ENCODE measurements at regions not wholly inside any gene's neighbourhood (a gene's known extent, or its start where the extent isn't known, plus 50 kb on each side); places are given as distances from the start of the nearest gene placed in this dataset.

- no peak overlapping the region for H3K4me2 ChIP-seq (ENCODE audit: control insufficient read depth, insufficient read depth)
- no peaks in the 10 kb centered on the region for H3K79me2 ChIP-seq (ENCODE audit: control insufficient read depth, insufficient read depth, low read length)
- FAIRE-seq = no peak
- no peak overlapping the region for H3K27ac ChIP-seq (ENCODE audit: control insufficient read depth, insufficient read depth)
- H2AFZ ChIP-seq (ENCODE audit: control insufficient read depth, low read depth, low read length) = no peak overlapping the region
- BruUV-seq (replicated peaks) = no TSS peak
- ChIA-PET POLR2A (no interaction called here), CTCF (no interaction called here), RAD21 (ENCODE audit: unreplicated experiment) (no interaction called here), SMC1A (ENCODE audit: uncharacterized antibody, unreplicated experiment) (interaction anchor here (0.6 kb wide), 1 partner anchor 322 kb away, joined by 3 read pairs; no protein-coding TSS in a partner anchor)
- no peaks in the 10 kb centered on the region; the same call in 2 of the 3 replicates for H3K9me3 ChIP-seq (replicated peaks; ENCODE audit: control insufficient read depth, insufficient read depth, low read length)
- H3K36me3 ChIP-seq (ENCODE audit: control insufficient read depth in 2 of 2, insufficient read depth in 2 of 2, low read length in 1 of 2) = no peaks in the 10 kb centered on the region
- no peaks in the 10 kb centered on the region for H3K4me1 ChIP-seq (ENCODE audit: control insufficient read depth, insufficient read depth, low read length)
- no peak for TF ChIP-seq CHD1 (IDR thresholded peaks at IDR 0.05; ENCODE audit: low read depth, low read length)
- TF ChIP-seq, protein P1, sequence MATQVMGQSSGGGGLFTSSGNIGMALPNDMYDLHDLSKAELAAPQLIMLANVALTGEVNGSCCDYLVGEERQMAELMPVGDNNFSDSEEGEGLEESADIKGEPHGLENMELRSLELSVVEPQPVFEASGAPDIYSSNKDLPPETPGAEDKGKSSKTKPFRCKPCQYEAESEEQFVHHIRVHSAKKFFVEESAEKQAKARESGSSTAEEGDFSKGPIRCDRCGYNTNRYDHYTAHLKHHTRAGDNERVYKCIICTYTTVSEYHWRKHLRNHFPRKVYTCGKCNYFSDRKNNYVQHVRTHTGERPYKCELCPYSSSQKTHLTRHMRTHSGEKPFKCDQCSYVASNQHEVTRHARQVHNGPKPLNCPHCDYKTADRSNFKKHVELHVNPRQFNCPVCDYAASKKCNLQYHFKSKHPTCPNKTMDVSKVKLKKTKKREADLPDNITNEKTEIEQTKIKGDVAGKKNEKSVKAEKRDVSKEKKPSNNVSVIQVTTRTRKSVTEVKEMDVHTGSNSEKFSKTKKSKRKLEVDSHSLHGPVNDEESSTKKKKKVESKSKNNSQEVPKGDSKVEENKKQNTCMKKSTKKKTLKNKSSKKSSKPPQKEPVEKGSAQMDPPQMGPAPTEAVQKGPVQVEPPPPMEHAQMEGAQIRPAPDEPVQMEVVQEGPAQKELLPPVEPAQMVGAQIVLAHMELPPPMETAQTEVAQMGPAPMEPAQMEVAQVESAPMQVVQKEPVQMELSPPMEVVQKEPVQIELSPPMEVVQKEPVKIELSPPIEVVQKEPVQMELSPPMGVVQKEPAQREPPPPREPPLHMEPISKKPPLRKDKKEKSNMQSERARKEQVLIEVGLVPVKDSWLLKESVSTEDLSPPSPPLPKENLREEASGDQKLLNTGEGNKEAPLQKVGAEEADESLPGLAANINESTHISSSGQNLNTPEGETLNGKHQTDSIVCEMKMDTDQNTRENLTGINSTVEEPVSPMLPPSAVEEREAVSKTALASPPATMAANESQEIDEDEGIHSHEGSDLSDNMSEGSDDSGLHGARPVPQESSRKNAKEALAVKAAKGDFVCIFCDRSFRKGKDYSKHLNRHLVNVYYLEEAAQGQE (IDR thresholded peaks at IDR 0.05; ENCODE audit: low read depth, low read length) = no peak
- TF ChIP-seq EED (IDR thresholded peaks at IDR 0.05; ENCODE audit: low read depth) = no peak
- intact Hi-C loops (cut with micrococcal nuclease; ENCODE audit: unreplicated experiment) = no loop called here
- no peak for ATAC-seq
- in situ Hi-C loops (cut with MboI) = no loop called here
- H3K9ac ChIP-seq (ENCODE audit: control insufficient read depth, insufficient read depth, low read length) = no peak overlapping the region
- H3K27me3 ChIP-seq (replicated peaks in 1 of 2; ENCODE audit: control insufficient read depth in 2 of 2, insufficient read depth in 2 of 2, low read length in 1 of 2) = no peaks in the 10 kb centered on the region
- H3K4me3 ChIP-seq = no peak overlapping the region
- no peak for DNase-seq (ENCODE audit: low read depth, low spot score)
- WGBS (ENCODE audit: insufficient coverage, insufficient replicate concordance, low lambda C conversion rate, missing lambda C conversion rate) = 100% methylated on average over 1 of the region's 1 CpG
- no peaks in the 10 kb centered on the region for H4K20me1 ChIP-seq (ENCODE audit: control insufficient read depth, insufficient read depth)
These were observed 84.9 kb downstream of the INHBA start for GRCh38 chr7:41617987-41618386.

DNA sequence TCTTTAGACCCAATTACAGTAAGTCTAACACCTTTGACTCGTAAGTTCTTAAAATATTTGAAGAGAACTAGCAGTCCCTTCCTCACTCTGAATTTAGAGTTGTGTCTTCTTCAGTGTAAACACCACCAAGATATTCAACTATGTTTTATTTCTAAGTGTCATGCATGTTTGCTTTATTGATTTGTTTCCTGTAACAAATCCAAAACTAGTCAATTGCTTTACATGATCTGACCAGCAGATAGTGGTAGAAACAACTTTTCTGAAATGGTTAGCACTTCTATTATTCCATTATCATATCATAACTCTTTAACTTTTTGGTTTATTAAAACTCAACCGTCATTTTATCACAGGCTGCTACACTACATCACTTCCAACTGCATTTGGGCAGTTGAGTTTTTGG is 90.1 kb downstream of the INHBA start:
- intact Hi-C loops (cut with micrococcal nuclease; ENCODE audit: unreplicated experiment) = no loop called here
- WGBS (ENCODE audit: insufficient coverage, insufficient replicate concordance, low lambda C conversion rate, missing lambda C conversion rate) = 0% methylated on average over 2 of the region's 2 CpGs
- TF ChIP-seq E2F8 (IDR thresholded peaks at IDR 0.05; ENCODE audit: low read depth, partially characterized antibody) (no peak), ZNF217 (IDR thresholded peaks at IDR 0.05) (no peak), POLR2A (IDR thresholded peaks at IDR 0.05; ENCODE audit: low read depth, low read length) (no peak), ZNF384 (IDR thresholded peaks at IDR 0.05; ENCODE audit: borderline replicate concordance, low read depth, low read length) (no peak), ZSCAN29 (IDR thresholded peaks at IDR 0.05) (no peak), CBFB (IDR thresholded peaks at IDR 0.05; ENCODE audit: low read depth) (no peak)
- TF ChIP-seq, protein P2, sequence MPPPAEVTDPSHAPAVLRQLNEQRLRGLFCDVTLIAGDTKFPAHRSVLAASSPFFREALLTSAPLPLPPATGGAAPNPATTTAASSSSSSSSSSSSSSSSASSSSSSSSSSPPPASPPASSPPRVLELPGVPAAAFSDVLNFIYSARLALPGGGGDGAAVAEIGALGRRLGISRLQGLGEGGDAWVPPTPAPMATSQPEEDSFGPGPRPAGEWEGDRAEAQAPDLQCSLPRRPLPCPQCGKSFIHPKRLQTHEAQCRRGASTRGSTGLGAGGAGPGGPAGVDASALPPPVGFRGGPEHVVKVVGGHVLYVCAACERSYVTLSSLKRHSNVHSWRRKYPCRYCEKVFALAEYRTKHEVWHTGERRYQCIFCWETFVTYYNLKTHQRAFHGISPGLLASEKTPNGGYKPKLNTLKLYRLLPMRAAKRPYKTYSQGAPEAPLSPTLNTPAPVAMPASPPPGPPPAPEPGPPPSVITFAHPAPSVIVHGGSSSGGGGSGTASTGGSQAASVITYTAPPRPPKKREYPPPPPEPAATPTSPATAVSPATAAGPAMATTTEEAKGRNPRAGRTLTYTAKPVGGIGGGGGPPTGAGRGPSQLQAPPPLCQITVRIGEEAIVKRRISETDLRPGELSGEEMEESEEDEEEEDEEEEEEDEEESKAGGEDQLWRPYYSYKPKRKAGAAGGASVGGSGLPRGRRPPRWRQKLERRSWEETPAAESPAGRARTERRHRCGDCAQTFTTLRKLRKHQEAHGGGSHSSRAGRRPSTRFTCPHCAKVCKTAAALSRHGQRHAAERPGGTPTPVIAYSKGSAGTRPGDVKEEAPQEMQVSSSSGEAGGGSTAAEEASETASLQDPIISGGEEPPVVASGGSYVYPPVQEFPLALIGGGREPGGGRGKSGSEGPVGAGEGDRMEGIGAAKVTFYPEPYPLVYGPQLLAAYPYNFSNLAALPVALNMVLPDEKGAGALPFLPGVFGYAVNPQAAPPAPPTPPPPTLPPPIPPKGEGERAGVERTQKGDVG (CRISPR knock-in tag; IDR thresholded peaks at IDR 0.05) = no peak

More for the DNA sequence above, 90.1 kb downstream of the INHBA start:
- no peaks in the 10 kb centered on the region for H4K20me1 ChIP-seq (ENCODE audit: control insufficient read depth, insufficient read depth)
- no peaks in the 10 kb centered on the region for H3K9me3 ChIP-seq (replicated peaks; ENCODE audit: control insufficient read depth, insufficient read depth, low read length)
- no peak overlapping the region for H3K4me3 ChIP-seq
- H3K27me3 ChIP-seq (replicated peaks in 1 of 2; ENCODE audit: control insufficient read depth in 2 of 2, insufficient read depth in 2 of 2, low read length in 1 of 2) = no peaks in the 10 kb centered on the region
- H3K36me3 ChIP-seq (ENCODE audit: control insufficient read depth in 2 of 2, insufficient read depth in 2 of 2, low read length in 1 of 2) = no peaks in the 10 kb centered on the region
- CTCF ChIA-PET = no interaction called here
- ATAC-seq (no peak), DNase-seq (ENCODE audit: low read depth, low spot score) (no peak), FAIRE-seq (no peak)
- no peaks in the 10 kb centered on the region for H3K79me2 ChIP-seq (ENCODE audit: control insufficient read depth, insufficient read depth, low read length)
- H3K4me1 ChIP-seq (ENCODE audit: control insufficient read depth, insufficient read depth, low read length) = no peaks in the 10 kb centered on the region
- no TSS peak for BruUV-seq (replicated peaks)
- H3K4me2 ChIP-seq (ENCODE audit: control insufficient read depth, insufficient read depth) = no peak overlapping the region
- H3K9ac ChIP-seq (ENCODE audit: control insufficient read depth, insufficient read depth, low read length) = no peak overlapping the region
- RAD21 ChIA-PET (ENCODE audit: unreplicated experiment) = no interaction called here
- SMC1A ChIA-PET (ENCODE audit: uncharacterized antibody, unreplicated experiment) = interaction anchor here (0.5 kb wide), 1 partner anchor 31 kb away, joined by 3 read pairs; no protein-coding TSS in a partner anchor
- H3K27ac ChIP-seq (ENCODE audit: control insufficient read depth, insufficient read depth) = no peak overlapping the region
- no peak overlapping the region for H2AFZ ChIP-seq (ENCODE audit: control insufficient read depth, low read depth, low read length)
- in situ Hi-C loops (cut with MboI) = no loop called here
- POLR2A ChIA-PET = no interaction called here

All from GM12878 (cell line).